HG03097 (cell line): ENCODE measurements at regions not wholly inside any gene's neighbourhood (a gene's known extent, or its start where the extent isn't known, plus 50 kb on each side); places are given as distances from the start of the nearest gene placed in this dataset.

Source experiments
- ATAC-seq: cut with Tn5 transposase; IDR thresholded peaks from one replicate; pipeline ENCODE4 v1.9.1; 2021; ENCODE audit not compliant: unreplicated experiment, low FRiP score

DNA sequence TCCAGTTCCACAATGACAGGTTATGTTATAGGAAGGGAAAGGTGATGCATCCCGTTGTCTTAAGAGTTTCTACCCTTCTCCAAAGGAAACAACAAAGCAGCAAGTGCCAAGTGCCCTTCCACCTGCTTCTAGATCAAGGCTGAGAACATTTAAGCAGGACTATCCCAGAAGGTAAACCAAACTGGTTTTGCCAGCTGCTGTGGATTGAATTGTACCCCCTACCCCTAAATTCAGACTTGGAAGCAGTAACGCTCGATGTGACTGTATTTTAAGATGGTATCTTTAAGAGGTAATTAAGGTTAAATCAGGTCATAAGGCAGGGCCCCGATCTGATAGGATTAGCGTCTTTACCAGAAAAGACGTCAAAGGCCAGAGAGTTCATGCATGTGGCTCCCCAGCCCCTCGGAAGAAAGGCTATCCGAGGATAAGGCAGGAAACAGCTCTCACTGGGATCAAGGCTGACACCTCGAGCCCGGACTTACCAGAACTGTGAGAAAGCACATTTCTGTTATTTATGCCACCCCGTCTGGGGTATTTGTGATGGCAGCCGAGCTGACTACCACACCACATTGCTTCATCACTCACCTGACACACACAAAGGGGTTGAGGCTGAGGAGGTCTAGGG is 179.1 kb upstream of the RAI14 start:
- ATAC-seq: no peak

DNA sequence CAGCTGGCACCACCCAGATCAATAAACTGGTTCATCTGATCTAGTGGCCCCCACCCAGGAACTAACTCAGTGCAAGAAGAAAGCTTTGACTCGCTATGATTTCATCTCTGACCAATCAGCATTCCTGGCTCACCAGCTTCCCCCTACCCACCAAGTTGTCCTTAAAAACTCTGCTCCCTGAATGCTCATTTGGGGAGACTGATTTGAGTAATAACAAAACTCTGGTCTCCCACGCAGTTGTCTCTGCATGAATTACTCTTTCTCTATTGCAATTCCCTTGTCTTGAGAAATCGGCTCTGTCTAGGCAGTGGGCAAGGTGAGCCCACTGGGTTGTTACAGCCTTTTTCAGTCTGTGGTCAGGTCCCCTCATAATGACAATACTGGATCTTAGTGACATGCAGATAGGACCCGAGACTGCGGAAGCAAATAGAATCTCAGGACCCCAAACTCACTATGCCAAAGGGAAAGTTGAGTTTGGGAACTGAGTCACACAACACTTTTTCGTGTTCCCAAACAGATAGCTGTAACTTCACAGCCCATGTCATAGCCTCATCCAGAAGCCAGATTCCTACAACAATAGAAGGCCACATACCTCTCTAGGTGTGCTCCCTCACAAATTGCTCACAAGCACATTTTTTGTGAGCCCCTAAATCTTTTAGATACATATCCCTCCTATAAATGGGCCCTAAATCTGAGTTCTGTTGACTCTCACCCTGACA is 175.2 kb upstream of the RAI14 start:
- no peak for ATAC-seq

DNA sequence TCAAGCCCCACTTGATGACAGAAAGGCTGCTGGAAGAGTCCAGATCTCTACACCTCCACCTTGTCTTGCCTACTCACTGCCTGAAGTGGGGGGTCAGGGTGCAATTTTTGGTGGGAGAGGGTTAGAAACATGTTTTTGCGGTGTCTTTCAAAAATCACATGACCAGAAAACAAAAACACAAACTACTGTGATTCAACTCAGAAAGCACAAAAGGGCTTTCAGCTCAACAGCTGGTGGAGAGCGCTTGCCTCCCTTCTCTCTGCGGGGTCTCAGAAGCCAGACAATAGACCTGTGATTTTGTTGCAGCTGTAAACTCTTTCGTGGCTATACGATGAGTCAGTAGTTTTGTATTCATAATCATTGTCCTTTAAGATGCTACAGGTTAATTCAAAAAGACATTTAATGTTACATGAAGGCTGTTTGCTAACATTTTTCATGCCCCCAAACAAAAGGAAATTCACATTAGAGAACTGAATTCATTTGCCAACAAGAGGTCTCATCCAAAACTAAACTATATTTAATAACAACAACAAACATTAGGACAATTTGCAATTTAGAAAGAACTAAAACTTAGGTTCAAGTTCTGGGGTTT is 172.6 kb upstream of the RAI14 start:
- no peak for ATAC-seq

DNA sequence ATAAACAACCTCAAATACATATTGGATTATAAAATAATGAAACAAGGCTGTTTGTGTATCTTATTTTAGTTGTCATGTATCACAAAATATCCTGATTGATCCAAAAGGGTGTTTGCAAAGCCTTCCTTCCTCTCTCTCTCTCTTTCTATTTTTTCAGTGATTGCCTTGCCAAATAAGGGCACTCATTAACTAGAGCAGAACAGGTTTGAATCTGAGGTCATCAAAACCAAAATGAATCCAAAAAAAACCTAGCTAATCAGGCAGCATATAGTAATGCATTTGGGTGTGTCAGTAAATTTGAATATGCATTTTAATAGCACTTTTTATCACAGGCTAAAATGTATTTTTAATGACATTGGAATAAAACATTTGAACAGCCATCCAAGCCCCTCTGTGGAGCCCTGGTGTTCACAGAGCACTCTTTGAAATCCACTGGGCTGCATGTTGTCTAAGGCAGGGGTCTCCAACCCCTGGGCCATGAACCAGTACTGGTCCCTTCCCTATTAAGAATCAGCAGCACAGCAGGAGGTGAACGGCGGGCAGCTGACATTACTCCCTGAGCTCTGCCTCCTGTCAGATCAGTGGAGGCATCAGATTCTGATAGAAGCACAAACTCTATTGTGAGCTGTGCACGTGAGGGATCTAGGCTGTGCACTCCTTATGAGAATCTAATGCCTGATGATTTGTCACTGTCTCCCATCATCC is 171.8 kb upstream of the RAI14 start:
- no peak for ATAC-seq

DNA sequence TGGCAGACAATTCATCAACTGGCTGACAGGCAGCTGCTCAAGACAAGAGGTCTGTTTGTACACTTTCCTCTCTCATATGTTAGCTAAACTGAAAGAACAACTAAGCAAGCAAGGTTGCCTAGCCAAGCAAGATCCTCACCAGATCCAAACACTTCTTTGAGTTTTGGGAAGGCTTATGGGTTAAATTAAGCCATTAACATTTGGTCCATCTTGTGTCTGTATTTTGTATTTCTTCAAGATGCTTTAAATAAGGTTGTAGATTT is 170.4 kb upstream of the RAI14 start:
- ATAC-seq: no peak

DNA sequence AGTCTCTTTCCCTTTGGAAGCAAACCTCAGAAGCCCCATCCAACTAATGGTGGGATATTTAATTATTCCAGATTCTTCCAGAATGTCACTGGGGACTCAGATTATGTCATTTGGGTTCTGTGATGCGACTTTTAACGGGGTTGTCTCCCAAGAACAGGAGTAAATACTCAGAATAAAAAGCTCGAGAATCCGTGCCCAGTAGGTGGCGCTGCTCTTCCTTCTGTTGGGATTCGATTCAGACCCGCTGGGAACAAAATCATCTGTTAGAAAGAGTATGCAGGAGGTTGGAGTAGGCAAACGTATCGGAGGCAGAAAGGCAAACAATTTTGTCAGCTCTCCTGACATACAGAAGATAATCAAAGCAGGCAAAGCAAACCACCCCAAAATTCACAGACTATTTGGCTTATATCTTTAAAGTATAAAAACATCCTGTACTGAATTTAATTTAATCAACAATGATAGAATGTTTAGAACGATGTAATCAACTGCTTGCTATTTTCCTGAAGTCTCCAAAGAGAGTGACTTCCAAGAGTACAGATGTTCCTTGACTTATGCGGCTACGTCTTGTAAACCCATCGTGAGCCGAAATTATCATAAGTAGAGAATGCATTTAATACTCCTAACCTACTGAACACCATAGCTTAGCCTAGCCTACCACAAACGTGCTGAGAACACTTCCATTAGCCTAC is 169.8 kb upstream of the RAI14 start:
- ATAC-seq: no peak

DNA sequence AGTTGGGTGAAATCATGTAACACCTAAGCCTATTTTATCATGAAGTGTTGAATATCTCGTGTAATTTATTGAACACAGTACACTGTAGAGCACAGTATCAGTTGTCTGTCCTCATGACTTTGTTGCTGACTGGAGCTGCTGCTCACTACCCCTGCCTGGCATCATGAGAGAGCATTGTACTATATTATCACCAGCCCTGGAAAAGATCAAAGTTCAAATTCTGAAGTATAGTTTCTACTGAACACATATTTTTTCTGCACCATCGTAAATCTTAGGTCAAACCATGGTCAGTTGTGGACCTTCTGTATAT is 169.3 kb upstream of the RAI14 start:
- ATAC-seq: no peak

DNA sequence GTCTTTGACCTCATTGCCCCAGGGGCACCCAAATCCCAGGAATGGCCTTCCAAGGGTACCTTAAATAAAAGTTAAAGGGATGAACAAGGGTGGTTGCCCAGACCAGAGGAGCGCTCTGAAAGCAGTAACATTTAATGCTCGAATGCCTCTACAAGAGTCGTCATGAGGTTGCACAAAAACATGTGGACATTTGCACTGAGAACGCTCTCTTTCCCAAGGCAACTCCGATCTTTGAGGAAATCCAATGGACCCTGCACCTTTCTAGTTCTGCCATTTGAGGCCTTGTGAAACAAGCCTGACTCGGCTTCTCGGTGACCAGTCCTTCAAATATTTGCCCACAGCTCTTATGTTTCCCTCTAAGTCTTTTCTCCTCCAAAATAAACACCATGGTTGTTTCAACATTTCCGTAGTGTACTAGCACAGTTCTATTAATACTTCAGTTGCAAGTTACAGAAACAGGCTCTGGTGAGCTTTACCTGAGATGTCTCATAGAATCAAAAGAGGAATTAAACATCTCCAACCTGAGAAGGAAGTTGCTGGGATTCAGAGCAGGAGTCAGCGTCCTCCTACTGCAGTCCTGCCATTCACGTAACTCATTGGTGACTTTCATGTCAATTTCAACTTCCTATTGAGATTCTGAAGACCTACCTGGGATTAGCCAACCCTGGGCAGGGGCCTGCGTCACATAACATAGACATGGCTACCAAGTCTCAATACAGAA is 168.8 kb upstream of the RAI14 start:
- ATAC-seq: no peak

DNA sequence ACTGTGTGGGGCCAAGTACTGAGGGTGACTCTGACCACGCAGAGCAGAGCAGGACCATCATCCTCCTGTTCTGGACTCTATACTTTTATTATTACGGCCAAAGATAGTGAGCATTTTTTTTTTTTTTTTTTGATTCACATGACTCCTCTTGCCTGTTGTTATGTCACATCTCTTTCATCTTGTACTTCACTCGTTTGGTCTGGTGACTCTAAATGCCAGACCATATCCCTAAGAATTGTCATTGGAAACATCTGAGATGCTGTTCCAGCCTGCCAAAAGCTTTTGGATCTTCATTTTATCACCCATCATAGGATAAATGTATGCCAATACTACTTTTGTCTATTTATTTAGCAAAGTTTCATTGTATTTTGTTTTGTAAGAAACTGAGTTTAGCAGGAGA is 168.2 kb upstream of the RAI14 start:
- ATAC-seq: no peak

DNA sequence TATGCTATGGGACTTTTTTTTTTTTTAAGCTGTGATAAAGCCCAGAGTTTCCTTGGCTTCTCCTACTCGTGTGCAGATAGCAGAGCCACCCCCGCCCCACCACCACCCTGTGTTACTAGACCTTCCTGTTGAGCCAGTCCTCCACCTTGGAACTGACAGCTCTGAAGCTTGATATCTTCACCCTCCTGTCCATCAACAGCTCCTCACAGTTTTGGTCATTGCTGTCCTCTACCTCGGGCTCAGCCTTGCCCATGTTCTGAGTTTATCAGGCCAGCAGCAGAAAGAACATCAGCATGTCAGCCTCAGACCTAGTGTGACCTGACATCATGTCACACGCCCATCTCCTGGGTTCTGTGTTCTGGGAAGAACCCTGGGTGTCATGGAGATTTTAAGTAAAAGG is 167.1 kb upstream of the RAI14 start:
- no peak for ATAC-seq

DNA sequence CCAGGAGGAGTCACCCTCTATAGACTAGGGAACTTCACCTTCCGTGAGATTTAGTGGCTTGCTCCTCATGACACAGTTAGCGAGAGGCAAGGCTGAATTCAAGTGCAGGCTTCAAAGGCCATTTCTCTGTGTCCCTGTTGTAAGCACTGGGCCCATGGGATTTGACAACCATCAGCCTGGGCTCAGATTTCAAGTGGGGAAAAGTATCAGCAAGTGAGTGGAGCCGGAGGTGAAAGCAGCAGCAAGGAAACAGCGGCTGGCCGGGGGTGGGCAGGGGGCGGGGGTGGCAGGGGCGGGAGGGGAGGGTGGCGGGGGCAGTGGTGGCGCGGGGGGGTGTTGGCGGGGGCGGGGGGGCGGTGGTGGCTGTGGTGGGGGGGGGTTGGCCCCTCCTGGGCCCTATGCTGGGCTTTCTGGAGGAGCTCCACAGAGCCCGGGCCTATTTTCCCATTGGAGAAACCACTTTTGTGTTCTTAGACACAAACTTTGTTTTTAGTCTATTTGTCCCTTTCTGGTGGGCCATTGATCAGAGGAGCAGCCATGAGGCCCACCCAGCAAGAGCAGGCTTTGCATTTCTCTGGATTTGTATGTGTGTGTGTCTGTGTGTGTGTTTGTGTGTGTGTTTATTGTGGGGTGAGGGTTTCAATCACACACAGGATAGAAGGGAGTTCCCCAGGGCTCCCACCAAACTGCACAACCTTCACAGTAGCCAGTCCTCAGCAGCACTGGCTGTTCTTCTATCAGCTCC is 165.4 kb upstream of the RAI14 start:
- ATAC-seq: no peak

DNA sequence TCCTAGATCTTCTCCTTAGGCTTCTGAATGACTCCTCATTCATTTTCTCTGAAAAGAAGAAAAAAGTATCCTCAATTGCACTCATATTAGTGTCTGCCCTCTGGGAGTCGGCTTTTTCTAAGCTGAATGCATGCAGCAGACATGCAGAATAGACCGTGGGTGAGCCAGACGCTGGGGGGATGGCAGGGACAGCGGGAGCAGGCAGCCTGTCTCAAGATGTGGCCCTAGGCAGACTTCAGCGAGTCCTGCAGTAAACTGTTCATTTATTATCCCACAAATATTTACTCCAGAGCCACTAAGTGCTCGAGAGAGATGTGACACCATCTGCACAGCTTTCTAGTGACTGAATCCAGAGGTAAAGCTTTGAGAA is 164.9 kb upstream of the RAI14 start:
- ATAC-seq: no peak

DNA sequence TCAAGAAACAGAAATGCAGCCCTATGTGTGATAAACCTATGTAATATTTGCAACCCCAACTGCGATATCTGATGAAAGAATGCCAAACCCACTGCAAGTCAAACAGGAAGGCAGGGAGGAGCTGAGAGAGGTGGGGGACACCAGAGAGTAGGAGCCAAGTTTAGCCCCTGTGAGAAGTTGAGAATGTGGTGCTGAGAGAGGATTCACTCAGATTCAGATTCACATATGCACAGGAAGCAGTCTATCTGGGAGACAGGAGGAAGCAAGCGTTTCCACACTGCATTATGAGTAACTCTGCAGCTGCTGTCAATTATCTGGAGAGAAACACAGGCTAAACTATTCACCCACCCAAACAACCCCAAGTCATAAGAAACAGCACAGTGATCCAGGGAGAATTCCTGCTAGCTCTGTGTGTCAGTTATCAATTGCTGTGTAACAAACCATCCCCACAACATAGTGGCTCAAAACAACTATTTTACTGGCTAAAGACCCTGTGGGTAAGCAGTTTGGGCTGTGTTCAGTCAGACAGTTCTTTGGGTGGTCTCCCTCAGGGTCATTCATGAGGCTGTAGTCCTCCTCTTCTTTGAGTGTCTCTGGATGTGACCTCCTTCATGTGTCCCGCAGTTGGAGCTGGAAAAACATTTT is 161.9 kb upstream of the RAI14 start:
- ATAC-seq: no peak

DNA sequence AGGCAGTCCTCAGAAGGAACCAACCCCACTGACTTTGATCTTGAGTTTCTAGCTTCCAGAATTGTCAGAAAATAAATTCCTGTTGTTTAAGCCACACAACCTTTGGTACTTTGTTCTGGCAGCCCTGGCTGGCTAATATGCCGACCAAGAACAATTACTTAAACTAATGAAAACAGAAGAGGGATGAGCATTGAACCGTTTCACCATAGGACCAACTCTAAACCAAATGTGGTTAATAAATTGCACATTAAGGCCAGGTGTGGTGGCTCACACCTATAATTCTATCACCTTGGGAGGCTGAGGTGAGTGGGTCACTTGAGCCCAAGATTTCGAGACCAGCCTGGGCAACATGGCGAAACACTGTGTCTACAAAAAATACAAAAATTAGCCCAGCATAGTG is 160.9 kb upstream of the RAI14 start:
- ATAC-seq: no peak

DNA sequence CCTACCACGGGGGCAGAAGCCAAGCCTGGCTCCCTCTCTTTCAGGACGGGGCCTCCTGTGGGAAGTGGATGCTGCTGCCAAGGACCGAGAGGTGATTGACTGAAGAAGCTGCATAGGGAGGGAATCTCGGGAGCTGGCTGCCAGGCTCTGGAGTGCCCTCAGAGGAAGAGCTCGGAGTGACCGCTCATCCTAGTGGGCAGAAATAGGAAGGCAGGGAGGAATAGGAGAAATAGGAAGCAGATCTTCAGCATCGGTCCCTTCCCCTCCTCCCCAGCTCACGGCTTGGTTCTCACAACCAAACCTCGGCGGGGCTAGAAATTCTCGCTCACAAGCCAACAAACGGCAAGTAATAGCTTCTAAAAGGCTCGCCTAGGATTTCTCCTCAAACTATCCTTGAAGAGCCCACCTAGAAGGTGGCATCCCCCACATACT is 159.9 kb upstream of the RAI14 start:
- no peak for ATAC-seq

DNA sequence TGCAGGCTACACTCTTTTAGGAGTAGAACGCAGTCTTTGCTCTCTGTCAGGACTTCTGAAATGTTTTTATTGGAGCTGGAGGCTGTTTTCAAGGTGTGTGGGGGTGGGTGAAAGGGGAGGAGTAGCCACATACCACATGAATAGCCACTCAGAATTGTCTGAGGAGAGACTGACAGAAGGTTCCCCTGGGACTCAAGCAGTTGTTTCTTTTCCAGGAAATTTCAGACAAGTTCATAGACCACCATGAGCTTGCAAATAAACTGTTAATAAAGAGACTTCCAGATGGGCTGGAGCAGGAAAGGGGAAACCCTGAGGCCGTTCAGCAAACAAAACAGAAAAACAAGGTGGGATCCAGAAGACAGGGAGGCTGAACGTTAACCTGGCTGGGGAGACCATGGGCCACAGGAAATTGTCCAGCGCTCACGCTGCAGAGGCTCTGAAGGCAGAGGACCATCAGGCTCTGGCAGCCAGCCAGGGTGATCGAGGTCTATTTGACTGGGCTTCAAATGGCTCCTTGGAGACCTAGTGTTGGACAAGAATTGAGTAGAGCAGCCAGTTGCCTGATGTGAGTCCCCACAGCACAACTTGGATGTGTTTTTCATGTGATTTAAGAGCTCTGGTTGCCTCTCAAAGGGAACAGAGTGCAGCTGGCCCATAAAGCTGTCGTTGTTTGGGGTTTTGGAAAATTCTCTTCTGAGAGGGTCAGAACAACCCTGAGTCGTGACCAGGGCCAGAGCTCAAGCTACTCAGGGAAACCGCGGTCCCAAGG is 159.2 kb upstream of the RAI14 start:
- no peak for ATAC-seq

DNA sequence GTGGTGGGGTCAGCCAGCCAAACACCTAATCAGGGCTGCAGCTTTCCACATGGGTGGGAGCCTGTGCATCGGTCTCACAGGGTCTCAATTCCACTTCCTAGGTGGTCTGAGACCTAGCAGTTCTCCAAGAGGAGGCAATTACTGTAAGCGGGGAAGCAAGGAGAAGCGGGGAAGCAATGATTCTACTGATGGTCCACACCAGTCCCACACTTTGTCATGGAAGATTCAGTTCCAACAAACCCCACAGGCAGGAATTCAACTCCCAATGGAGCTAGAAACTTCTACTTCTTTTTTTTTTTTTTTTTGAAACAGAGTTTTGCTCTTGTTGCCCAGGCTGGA is 158.7 kb upstream of the RAI14 start:
- ATAC-seq: no peak

DNA sequence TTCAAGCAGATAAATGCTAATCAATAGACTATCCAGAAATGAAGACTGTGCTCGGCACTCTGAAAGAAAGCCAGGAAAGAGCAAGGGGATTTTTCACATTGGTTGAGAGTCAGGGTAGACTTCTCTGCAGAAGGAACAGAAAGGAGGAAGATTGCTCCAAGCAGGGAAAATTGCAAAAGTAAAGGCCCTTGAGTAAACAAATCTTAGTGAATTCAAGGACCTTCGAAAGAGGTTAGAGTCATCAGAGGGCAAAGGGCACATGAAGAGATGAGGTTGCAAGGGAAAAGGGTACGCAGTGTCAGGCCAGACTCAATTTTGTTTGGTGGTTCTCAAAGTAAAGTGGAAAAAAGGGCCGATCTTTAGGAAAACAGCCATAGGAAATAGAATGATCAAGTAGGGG is 157.6 kb upstream of the RAI14 start:
- no peak for ATAC-seq
